NCI-H2081 (cell line): ENCODE measurements at regions not wholly inside any gene's neighbourhood (a gene's known extent, or its start where the extent isn't known, plus 50 kb on each side); places are given as distances from the start of the nearest gene placed in this dataset.
"Not testable (repeated sequence)": the region's sequence is repeated elsewhere in the genome, so short reads cannot be mapped to it uniquely, and the experiment has no call there.

ENCODE experiments used
- DNase-seq, 2 experiments: peaks; one replicate each; lab custom pipeline; 2025; lab: John Stamatoyannopoulos, UW

- DNase-seq = not testable (repeated sequence)
Measured at GRCh38 chr22:15835729-15836128, 145.9 kb downstream of the POTEH start.

- DNase-seq = not testable (repeated sequence)
Measured at GRCh38 chr22:15849772-15850171, 159.9 kb downstream of the POTEH start.

GRCh38 chr22:15853716-15854373 is 164.0 kb downstream of the POTEH start:
- not testable (repeated sequence) for DNase-seq

- not testable (repeated sequence) for DNase-seq
Measured at GRCh38 chr22:15854421-15854820, 164.6 kb downstream of the POTEH start.

- not testable (repeated sequence) for DNase-seq
Measured at GRCh38 chr22:15854978-15855377, 165.2 kb downstream of the POTEH start.

GRCh38 chr22:15880926-15881325 is 191.1 kb downstream of the POTEH start:
- DNase-seq = not testable (repeated sequence)

GRCh38 chr22:15904326-15904725 is 214.5 kb downstream of the POTEH start:
- not testable (repeated sequence) for DNase-seq

- DNase-seq = not testable (repeated sequence)
Measured at GRCh38 chr22:15911704-15912103, 221.9 kb downstream of the POTEH start.

GRCh38 chr22:15919120-15919519 is 229.3 kb downstream of the POTEH start:
- DNase-seq = not testable (repeated sequence)

- not testable (repeated sequence) for DNase-seq
Measured at GRCh38 chr22:15920941-15921340, 231.1 kb downstream of the POTEH start.

GRCh38 chr22:15922132-15922531 is 232.3 kb downstream of the POTEH start:
- DNase-seq = not testable (repeated sequence)

GRCh38 chr22:15922666-15923065 is 232.8 kb downstream of the POTEH start:
- DNase-seq = not testable (repeated sequence)

- DNase-seq = not testable (repeated sequence)
Measured at GRCh38 chr22:15924820-15925219, 235.0 kb downstream of the POTEH start.

- DNase-seq = not testable (repeated sequence)
Measured at GRCh38 chr22:15927172-15927571, 237.3 kb downstream of the POTEH start.
